ENCODE measurements at regions not wholly inside any gene's neighbourhood (a gene's known extent, or its start where the extent isn't known, plus 50 kb on each side); places are given as distances from the start of the nearest gene placed in this dataset.

DNA sequence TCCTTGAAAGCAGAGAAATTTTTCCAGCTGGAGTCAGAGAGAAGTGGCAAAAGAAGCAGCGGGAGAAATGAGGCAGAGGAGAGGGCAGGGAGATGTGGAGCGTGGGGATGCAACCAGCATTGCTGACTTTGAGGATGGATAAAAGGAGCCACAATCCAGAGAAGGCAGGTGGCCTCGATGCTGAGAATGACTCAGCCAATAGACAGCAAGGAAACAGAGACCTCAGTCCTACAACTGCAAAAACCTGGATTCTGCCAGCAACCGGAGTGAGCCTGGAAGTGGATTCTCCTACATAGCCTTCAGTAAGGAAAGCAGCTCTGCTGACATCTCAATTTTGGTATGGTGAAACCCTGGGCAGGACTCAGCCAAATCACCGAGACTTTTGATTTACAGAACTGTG lies 128.9 kb upstream of the ATP1B1 start:
- 80 to 81% methylated on average over 5 of the region's 5 CpGs for WGBS, 2 donors
- DNase-seq, result no peak
- H3K36me3 ChIP-seq, result no peaks in the 10 kb centered on the region

DNA sequence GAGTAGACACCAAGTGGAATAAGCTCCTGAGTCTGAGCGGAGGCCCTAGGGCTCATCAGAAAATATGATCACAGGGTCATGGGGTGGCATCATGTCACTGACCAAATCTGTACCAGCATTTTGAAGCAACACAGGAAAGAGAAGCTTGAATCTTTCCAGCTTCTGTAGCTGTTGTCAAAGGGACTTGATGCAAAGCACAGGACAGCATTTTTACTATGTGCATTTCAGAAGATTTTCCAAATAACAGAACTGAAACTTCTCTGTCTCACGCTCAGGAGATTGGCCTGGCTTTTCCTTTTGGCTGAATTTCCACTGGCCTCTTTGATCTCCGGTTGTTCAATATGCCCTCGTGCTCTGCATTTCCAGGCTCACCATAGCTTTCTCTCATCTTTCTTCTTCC lies 127.2 kb upstream of the ATP1B1 start:
- H3K27ac ChIP-seq, result no peak overlapping the region

More for the DNA sequence above, 128.9 kb upstream of the ATP1B1 start:
- Histone ChIP-seq H3K27ac (no peak overlapping the region), H3K27me3 (no peaks in the 10 kb centered on the region), H3K9me3 (no peaks in the 10 kb centered on the region), H3K4me1 (peaks cover 10 to 11% of the 10 kb centered on the region in 2 donors), H3K4me3 (replicated peaks in 1 of 3) (no peak overlapping the region)
- intact Hi-C loops (cut with DNase I), result no loop called here
- TF ChIP-seq, protein P1, sequence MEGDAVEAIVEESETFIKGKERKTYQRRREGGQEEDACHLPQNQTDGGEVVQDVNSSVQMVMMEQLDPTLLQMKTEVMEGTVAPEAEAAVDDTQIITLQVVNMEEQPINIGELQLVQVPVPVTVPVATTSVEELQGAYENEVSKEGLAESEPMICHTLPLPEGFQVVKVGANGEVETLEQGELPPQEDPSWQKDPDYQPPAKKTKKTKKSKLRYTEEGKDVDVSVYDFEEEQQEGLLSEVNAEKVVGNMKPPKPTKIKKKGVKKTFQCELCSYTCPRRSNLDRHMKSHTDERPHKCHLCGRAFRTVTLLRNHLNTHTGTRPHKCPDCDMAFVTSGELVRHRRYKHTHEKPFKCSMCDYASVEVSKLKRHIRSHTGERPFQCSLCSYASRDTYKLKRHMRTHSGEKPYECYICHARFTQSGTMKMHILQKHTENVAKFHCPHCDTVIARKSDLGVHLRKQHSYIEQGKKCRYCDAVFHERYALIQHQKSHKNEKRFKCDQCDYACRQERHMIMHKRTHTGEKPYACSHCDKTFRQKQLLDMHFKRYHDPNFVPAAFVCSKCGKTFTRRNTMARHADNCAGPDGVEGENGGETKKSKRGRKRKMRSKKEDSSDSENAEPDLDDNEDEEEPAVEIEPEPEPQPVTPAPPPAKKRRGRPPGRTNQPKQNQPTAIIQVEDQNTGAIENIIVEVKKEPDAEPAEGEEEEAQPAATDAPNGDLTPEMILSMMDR (IDR thresholded peaks at IDR 0.05), result no peak
- no peak for TF ChIP-seq POLR2A (IDR thresholded peaks at IDR 0.05)

DNA sequence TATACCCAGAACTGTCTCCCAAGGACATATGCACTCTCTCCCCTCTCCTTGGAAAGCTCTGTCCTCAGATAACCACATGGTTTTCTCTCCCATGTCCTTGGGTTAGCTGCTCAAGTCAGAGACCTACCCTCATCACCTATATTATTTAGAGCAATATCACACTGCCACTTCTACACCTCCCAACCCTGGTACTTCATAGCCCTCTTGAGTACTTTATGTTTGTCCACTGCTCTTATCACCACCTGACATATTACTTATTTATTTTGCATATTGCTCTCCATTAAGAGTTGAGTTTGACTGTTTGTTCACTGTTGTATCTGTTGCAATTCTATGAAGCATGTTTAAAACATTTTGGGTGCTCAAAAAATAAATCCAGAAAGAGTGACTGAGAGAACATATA lies 126.3 kb upstream of the ATP1B1 start:
- H3K9me3 ChIP-seq, result no peaks in the 10 kb centered on the region
- intact Hi-C loops (cut with DNase I), result no loop called here
- no peaks in the 10 kb centered on the region for H3K27me3 ChIP-seq
- no peaks in the 10 kb centered on the region for H3K36me3 ChIP-seq
- TF ChIP-seq, protein P1 (IDR thresholded peaks at IDR 0.05), result no peak
- TF ChIP-seq POLR2A (IDR thresholded peaks at IDR 0.05), result no peak
- H3K4me1 ChIP-seq, result no peaks in the 10 kb centered on the region
- H3K4me3 ChIP-seq (replicated peaks in 1 of 3), result no peak overlapping the region
- DNase-seq, result no peak
- no peak overlapping the region for H3K27ac ChIP-seq

More for the DNA sequence above, 127.2 kb upstream of the ATP1B1 start:
- Histone ChIP-seq H3K27me3 (no peaks in the 10 kb centered on the region), H3K36me3 (no peaks in the 10 kb centered on the region), H3K4me3 (replicated peaks in 1 of 3) (no peak overlapping the region), H3K4me1 (no peaks in the 10 kb centered on the region), H3K9me3 (no peaks in the 10 kb centered on the region)
- WGBS, 2 donors, result 71 to 81% methylated on average over 4 of the region's 4 CpGs
- TF ChIP-seq, protein P1 (IDR thresholded peaks at IDR 0.05), result no peak
- TF ChIP-seq POLR2A (IDR thresholded peaks at IDR 0.05), result no peak
- intact Hi-C loops (cut with DNase I), result no loop called here
- no peak for DNase-seq

DNA sequence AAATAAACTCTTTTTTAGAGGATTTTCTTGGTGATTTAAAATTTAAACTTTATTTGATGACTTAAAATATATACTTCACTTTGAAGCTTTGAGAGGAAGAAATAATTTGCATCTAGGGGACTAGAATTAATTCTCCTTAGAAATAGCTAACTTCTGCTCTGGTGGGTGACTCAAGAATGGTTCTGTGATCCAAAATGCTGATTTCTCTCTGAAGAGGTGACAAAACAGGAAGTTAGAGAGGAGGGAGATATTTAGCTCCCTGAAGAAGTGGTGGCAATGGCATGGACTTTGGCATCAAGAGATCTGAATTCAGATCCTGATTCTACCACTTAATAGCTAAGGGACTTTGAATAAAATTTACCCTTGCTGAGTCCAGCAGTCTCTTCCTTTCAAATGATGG lies 125.8 kb upstream of the ATP1B1 start:
- Histone ChIP-seq H3K4me1 (no peaks in the 10 kb centered on the region), H3K27me3 (no peaks in the 10 kb centered on the region), H3K9me3 (no peaks in the 10 kb centered on the region), H3K4me3 (replicated peaks in 1 of 3) (no peak overlapping the region), H3K36me3 (no peaks in the 10 kb centered on the region), H3K27ac (no peak overlapping the region)
- no peak for TF ChIP-seq POLR2A (IDR thresholded peaks at IDR 0.05)
- intact Hi-C loops (cut with DNase I), result no loop called here
- no peak for DNase-seq

DNA sequence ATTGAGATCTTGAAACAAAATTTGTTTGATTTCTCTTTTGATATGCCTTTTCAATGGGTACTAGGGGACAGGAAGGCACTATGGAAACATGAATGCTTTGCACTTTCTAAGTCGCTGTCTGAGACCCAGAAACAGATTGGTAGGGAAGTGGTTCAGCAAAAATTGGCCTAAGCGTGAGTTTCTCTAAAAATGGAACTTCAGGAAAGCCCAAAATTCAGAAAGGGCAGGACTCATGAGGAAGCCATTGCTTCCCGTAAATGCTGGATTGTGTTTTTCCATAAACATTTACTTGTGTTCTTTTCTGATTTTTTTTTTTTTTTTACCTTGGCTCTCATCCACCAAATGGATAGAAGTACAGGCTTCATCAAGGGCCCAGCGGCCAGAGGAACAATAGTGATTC lies 123.7 kb upstream of the ATP1B1 start:
- Histone ChIP-seq H3K4me1 (no peaks in the 10 kb centered on the region), H3K27me3 (no peaks in the 10 kb centered on the region), H3K36me3 (no peaks in the 10 kb centered on the region), H3K4me3 (replicated peaks in 1 of 3) (no peak overlapping the region), H3K27ac (no peak overlapping the region), H3K9me3 (no peaks in the 10 kb centered on the region)
- TF ChIP-seq POLR2A (IDR thresholded peaks at IDR 0.05), result no peak
- TF ChIP-seq, protein P1 (IDR thresholded peaks at IDR 0.05), result no peak
- intact Hi-C loops (cut with DNase I), result no loop called here
- no peak for DNase-seq
- 76 to 83% methylated on average over 4 of the region's 4 CpGs for WGBS, 2 donors

DNA sequence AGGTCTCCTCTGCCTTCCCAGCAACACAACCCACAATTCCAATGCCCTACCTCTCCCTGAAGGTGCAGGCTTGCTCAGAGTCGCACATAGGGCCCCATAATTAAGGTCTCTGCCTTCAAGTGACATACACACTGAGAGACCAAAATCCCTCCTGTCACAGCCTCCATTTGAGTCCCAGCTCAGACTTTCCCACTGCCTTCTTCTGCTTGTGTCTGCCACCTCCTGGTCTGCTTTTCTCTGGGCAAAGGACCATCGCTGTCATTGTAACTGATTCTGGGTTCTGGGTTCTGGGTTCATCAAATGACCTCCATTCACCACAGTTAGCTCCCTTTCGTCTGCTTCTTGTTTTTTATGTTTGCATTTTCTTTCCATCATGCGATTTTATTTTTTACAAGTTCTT lies 119.2 kb upstream of the ATP1B1 start:
- H3K27me3 ChIP-seq, result no peaks in the 10 kb centered on the region
- no peak for DNase-seq
- H3K27ac ChIP-seq, result no peak overlapping the region
- intact Hi-C loops (cut with DNase I), result no loop called here
- H3K9me3 ChIP-seq, result no peaks in the 10 kb centered on the region
- no peak overlapping the region for H3K4me3 ChIP-seq (replicated peaks in 1 of 3)
- TF ChIP-seq, protein P1 (IDR thresholded peaks at IDR 0.05), result no peak
- WGBS, 2 donors, result 96 to 97% methylated on average over 4 of the region's 4 CpGs
- no peaks in the 10 kb centered on the region for H3K36me3 ChIP-seq
- H3K4me1 ChIP-seq, result no peaks in the 10 kb centered on the region
